D341Med (cell line): ENCODE measurements at regions not wholly inside any gene's neighbourhood (a gene's known extent, or its start where the extent isn't known, plus 50 kb on each side); places are given as distances from the start of the nearest gene placed in this dataset.

Experiments used
- DNase-seq: peaks from one replicate; pipeline ENCODE4 v3.0.0; 2012; ENCODE audit warnings: low spot score

- no peak for DNase-seq
Measured at GRCh38 chr2:100660851-100661584, 98.2 kb downstream of the PDCL3 start.

GRCh38 chr2:100662866-100663265 is 100.1 kb downstream of the PDCL3 start:
- no peak for DNase-seq

- DNase-seq, result no peak
Measured at GRCh38 chr2:100664021-100664755, 101.4 kb downstream of the PDCL3 start.

GRCh38 chr2:100664756-100665101 is 101.9 kb downstream of the PDCL3 start:
- DNase-seq, result no peak

GRCh38 chr2:100666996-100667395 is 104.2 kb downstream of the PDCL3 start:
- no peak for DNase-seq

GRCh38 chr2:100667801-100668200 is 105.0 kb downstream of the PDCL3 start:
- no peak for DNase-seq

DNA sequence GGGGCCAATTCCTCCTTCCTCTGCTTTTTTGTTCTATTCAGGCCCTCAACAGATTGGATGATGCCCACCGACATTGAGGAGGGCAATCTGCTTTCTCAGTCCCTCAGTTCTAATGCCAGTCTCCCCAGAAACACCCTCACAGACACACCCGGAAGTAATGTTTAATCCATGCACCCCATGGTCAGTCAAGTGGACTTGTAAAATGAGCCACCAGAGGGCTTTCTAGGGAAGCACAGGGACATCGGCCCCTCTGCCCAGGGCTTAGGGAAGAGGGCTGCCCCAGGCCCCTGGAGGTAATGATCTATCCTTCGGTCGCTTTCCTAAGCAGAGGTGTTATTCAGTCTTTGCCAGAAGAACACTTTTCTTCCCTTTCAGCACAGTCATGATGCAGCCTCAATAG is 107.4 kb downstream of the PDCL3 start:
- no peak for DNase-seq

DNA sequence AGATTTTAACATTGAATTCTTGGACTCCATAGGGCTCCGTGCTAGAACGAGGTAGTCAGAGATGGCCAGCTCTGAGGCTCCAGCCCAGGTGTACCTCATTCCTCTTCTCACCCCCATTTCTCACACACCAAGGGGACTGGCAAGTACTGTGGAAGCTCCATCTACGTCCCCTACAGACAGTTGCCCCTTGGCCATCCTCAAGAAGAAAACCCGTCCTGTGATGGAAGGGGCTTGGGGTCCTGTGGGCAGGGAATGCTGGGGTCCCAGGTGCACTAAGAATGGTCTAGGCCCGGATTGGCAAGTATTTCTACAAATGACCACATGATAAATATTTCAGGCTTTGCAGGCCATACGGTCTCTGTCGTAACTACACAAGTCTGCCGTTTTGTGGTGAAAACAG is 110.3 kb downstream of the PDCL3 start:
- no peak for DNase-seq

- DNase-seq, result no peak
Measured at GRCh38 chr2:100673691-100674485, 111.1 kb downstream of the PDCL3 start.

GRCh38 chr2:100674666-100675065 is 111.9 kb downstream of the PDCL3 start:
- no peak for DNase-seq

DNA sequence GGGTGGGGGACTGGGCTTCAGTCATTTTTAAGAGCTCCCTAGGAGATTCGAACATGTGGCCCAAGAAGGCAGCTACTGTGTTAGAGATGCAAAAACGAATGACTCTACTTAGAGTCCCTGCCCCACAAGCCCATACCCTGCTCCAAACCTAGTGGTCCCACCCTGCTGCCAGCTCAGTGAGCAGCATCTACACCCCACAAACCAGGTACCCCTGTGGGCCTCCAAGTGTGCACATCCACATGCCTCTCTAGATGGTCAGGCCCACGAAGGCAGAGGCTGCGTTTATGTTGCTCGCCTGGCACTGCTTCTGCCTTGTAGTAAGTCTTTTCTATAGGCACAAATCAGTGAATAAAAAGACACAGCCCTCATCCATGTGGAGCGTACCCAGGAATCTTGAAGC is 112.6 kb downstream of the PDCL3 start:
- DNase-seq, result no peak

- DNase-seq, result no peak
Measured at GRCh38 chr2:100675855-100676254, 113.1 kb downstream of the PDCL3 start.

DNA sequence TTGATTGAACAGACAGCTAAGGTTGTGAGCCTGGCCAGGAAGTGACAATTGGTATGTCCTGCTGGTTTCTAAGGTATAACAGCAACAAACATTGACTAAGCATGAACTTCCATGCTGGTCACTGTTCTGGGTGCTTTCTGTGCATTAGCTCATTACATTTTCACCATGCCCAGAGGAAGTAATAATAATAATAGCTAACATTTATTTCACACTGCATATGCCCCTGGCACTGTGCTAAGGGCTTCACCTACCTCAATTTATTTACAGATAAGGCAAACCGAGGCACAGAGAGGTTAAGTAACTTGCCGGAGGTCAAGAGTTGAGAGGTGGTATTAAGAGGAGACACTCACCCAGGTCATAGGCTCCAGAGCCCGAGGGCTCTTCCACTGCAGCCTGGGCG is 113.6 kb downstream of the PDCL3 start:
- no peak for DNase-seq

DNA sequence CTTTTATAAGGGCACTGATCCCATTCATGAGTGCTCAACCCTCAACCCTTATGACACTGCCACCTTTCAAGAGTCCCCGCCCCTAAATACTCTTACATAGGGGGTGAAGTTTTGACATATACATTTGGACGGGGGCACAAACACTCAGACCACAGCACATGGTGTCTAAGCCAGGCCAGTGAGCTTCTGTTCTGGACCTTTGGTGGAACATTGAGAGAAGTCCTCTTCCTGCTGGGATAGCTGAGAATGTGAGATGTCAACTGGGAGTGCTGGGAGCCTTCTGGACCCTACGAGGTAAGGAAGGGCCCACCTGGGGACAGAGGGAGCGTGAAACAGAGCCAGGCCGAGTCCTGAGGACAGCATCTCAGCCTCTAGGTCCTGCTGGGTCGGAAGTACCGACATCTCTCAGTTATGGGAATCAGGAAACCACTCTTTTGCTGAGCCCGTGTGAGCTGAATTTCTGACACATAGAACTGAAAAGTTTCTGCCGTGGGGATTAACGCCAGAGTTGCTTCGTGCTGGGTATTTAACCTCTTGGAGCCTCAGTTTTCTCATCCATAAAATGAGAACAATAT is 114.9 kb downstream of the PDCL3 start:
- no peak for DNase-seq

DNA sequence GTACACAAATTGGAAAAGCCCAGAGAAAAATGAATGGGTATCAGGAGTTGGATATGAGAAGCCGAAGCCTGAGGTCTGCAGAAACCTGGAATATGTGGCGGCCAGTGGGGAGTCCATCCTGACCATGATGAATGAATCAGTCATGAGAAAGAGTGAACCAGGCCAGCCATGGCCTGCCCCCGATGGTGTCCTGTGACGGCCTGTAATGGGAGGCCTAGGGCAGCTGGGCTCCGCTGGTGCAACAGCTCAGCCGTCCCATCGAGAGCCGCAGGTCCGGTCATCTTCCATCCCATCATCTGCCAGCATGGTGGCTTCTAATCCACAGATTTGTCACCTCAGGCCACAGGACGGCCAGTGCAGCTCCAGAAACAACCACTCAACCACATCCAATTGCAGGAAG is 116.4 kb downstream of the PDCL3 start:
- DNase-seq, result no peak

DNA sequence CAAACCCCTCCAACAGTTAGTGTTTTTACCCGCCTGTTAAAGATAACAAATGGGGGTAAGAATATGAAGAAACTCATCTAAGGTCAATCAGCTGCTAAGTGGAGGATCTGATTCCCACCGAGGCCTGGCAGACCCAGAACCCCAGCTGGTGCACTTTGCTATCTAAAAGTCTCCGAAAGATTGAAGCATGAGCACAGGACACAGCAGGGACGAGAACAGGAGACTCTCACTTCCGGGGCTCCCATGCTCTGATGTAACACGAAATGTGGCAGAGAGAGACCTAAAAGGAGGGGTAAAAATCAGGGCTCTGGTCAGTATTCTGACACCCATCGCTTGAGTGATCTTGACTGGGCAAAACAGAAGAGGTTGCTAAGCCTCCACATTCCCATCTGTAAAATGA is 119.7 kb downstream of the PDCL3 start:
- no peak for DNase-seq

GRCh38 chr2:100683231-100683630 is 120.4 kb downstream of the PDCL3 start:
- no peak for DNase-seq

DNA sequence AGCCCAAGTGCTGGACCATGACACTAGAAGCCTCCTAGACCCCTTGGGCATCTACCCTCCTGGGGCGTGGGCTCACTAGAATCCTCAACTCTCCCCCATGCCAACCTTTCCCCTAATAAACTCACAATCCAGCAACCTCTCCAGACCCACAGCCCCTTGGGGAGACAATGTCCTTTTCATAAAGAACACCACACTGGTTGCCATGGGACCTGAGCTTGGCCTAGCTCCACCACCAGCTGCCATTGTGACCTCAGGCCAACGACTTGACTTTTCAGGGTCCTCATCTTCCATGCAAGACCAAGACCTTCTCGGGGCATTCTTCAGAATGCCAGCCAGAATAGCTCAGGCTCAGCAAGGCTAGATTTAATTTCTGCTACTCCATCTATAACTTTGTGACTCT is 128.1 kb upstream of the NPAS2 start:
- DNase-seq, result no peak

- no peak for DNase-seq
Measured at GRCh38 chr2:100692381-100692780, 127.6 kb upstream of the NPAS2 start.

- no peak for DNase-seq
Measured at GRCh38 chr2:100692906-100693305, 127.0 kb upstream of the NPAS2 start.

DNA sequence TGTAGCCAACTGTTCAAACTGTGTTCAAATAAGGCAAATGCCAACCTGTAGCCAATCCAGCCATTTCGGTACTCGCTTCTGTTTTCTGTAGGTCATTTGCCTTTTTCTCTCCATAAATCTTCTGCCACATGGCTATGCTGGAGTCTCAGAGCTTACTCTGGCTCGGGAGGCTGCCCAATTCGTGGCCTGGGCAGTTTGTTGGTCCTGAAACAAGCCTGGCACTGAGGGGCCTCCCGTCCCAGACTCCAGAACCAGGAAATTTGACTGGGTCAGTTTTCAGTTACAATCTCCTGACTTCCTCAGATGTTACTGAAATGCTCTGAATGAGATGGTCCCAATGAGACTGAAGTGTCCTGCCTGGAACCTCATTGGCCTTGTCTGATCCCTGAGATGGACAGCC is 120.8 kb upstream of the NPAS2 start:
- DNase-seq, result no peak

DNA sequence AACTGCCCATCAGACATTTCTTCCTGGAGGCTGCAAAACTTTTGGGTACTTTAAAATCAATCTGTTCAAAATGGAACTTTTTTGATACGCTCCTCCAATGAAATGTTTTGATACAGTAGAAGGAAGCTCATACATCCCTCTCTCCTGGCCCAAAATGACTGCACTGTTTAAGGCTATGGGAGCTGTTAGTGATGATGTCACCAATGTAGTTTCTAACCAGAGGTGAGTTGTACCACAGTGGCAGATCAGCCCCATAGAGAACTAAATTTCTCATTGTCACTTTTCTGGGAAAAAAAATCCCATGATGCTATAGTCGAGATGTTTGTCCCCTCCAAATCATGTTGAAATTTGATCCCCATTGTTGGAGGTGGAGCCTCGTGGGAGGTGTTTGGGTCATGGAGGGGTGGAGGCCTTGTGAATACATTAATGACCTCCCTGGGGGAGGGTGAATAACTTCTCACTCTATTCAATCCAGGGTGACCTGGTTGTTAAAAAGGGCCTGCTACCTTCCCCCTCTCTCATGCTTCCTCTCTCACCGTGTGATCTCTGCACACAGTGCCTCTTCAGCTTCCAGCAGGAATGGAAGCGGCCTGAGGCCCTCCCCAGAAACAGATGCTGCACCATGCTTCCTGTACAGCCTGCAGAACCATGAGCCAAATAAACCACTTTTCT is 117.4 kb upstream of the NPAS2 start:
- no peak for DNase-seq
